SK-N-SH (cell line): ENCODE measurements at regions not wholly inside any gene's neighbourhood (a gene's known extent, or its start where the extent isn't known, plus 50 kb on each side); places are given as distances from the start of the nearest gene placed in this dataset.

Experiments used
- CTCF ChIA-PET: fragments of 300-600, 350-600 bp; formaldehyde crosslinking; extraction: SDS; loops from one replicate; lab custom pipeline; 2021; lab: Yijun Ruan, JAX
- POLR2A ChIA-PET: fragments of 350-600 bp; sonication (Branson Sonifier 250); formaldehyde crosslinking; extraction: SDS; loops from one replicate; lab custom pipeline; 2020; ENCODE audit warnings: antibody characterized with exemption, inconsistent platforms; lab: Yijun Ruan, JAX
- DNase-seq: peaks from one replicate; pipeline ENCODE4 v3.0.0; 2012
- H2AFZ ChIP-seq: fragments of 200-600 bp; sonication (generic); 2 replicates; pipeline ENCODE4 v1.8.1; 2016; ENCODE audit warnings: antibody characterized with exemption, mild to moderate bottlenecking, low read depth
- H3F3A ChIP-seq: fragments of 200-600 bp; sonication (generic); replicated peaks from 2 replicates; pipeline ENCODE3; 2016; ENCODE audit warnings: antibody characterized with exemption, mild to moderate bottlenecking; ENCODE audit not compliant: insufficient read depth
- H3K27ac ChIP-seq, 2 experiments: fragments of 200-500 bp in 1 of 2; fragments of 200-600 bp in 1 of 2; sonication (Bioruptor generic) in 1 of 2; sonication (generic), shearing (Covaris generic) in 1 of 2; 2 replicates each; pipeline versions ENCODE4 v1.5.1 to v1.6.1; 2014 to 2016; ENCODE audit warnings: low read depth in 2 of 2, inconsistent platforms in 1 of 2, low read length in 1 of 2, mild to moderate bottlenecking in 1 of 2, mixed read lengths in 1 of 2
- H3K27me3 ChIP-seq: fragments of 200-600 bp; sonication (generic), shearing (Covaris generic); 2 replicates; pipeline ENCODE4 v1.6.1; 2016; ENCODE audit warnings: mixed run types; ENCODE audit not compliant: insufficient read depth
- H3K36me3 ChIP-seq, 2 experiments: fragments of 200-500 bp in 1 of 2; fragments of 200-600 bp in 1 of 2; sonication (Bioruptor generic) in 1 of 2; sonication (generic) in 1 of 2; replicated peaks in 1 of 2; 2 replicates each; pipeline versions ENCODE3 to v1.5.1; 2014 to 2016; ENCODE audit warnings: low read length in 1 of 2, mild to moderate bottlenecking in 1 of 2; ENCODE audit not compliant: insufficient read depth in 2 of 2, control insufficient read depth in 1 of 2
- H3K4me1 ChIP-seq, 2 experiments: fragments of 200-500 bp in 1 of 2; fragments of 200-600 bp in 1 of 2; sonication (Bioruptor generic) in 1 of 2; sonication (generic), shearing (Covaris generic) in 1 of 2; 2 replicates each; pipeline versions ENCODE4 v1.5.1 to v1.6.1; 2014 to 2016; ENCODE audit warnings: low read depth in 1 of 2, low read length in 1 of 2, mixed run types in 1 of 2; ENCODE audit not compliant: insufficient read depth in 2 of 2, control insufficient read depth in 1 of 2
- H3K4me2 ChIP-seq: fragments of 200-600 bp; sonication (generic), shearing (Covaris generic); 2 replicates; pipeline ENCODE4 v1.6.1; 2017; ENCODE audit warnings: mixed run types
- H3K4me3 ChIP-seq, 2 experiments: fragments of 200-500 bp in 1 of 2; fragments of 200-600 bp in 1 of 2; sonication (Bioruptor generic) in 1 of 2; sonication (generic), shearing (Covaris generic) in 1 of 2; 2 replicates each; pipeline versions ENCODE4 v1.5.1 to v1.8.1; 2014 to 2016; ENCODE audit warnings: low read depth in 2 of 2, inconsistent platforms in 1 of 2, low read length in 1 of 2, mild to moderate bottlenecking in 1 of 2, mixed read lengths in 1 of 2, moderate library complexity in 1 of 2
- H3K79me2 ChIP-seq: fragments of 200-600 bp; sonication (generic); 2 replicates; pipeline ENCODE4 v1.8.1; 2017; ENCODE audit warnings: mild to moderate bottlenecking; ENCODE audit not compliant: insufficient read depth
- H3K9ac ChIP-seq: fragments of 200-600 bp; sonication (generic); 2 replicates; pipeline ENCODE4 v1.6.1; 2017; ENCODE audit warnings: mixed run types
- H3K9me2 ChIP-seq: fragments of 200-600 bp; sonication (generic); 2 replicates; pipeline ENCODE4 v1.6.1; 2017; ENCODE audit warnings: mixed run types
- H3K9me3 ChIP-seq: fragments of 200-600 bp; sonication (generic); 2 replicates; pipeline ENCODE4 v1.6.1; 2017; ENCODE audit warnings: mixed run types, mild to moderate bottlenecking, moderate library complexity
- H4K20me1 ChIP-seq: fragments of 200-600 bp; sonication (generic); 2 replicates; pipeline ENCODE4 v1.6.1; 2017; ENCODE audit warnings: mild to moderate bottlenecking, mixed run types; ENCODE audit not compliant: insufficient read depth
- ELF1 ChIP-seq: IDR thresholded peaks from 2 replicates; pipeline ENCODE4 v1.4.0; 2012
- EP300 ChIP-seq, 2 experiments: IDR thresholded peaks; 2 replicates each; pipeline versions ENCODE4 v1.4.0 to v1.6.1; 2012; ENCODE audit warnings: borderline replicate concordance in 1 of 2, low read depth in 1 of 2, low read length in 1 of 2
- GATA2 ChIP-seq: sonication (generic); formaldehyde crosslinking; IDR thresholded peaks from 2 replicates; pipeline ENCODE4 v1.5.0; 2020; ENCODE audit warnings: mild to moderate bottlenecking, missing genetic modification reagents
- JUND ChIP-seq: IDR thresholded peaks from 2 replicates; pipeline ENCODE4 v1.4.0; 2012
- MXI1 ChIP-seq: IDR thresholded peaks from 2 replicates; pipeline ENCODE4 v1.6.1; 2012; ENCODE audit warnings: mild to moderate bottlenecking, low read depth, low read length, improper control_type of control experiment
- PBX3 ChIP-seq: IDR thresholded peaks from 2 replicates; pipeline ENCODE4; 2012
- RAD21 ChIP-seq: IDR thresholded peaks from 2 replicates; pipeline ENCODE4 v1.6.1; 2012; ENCODE audit warnings: mild to moderate bottlenecking, low read length
- RCOR1 ChIP-seq: fragments of 150-350 bp; IDR thresholded peaks from 2 replicates; pipeline ENCODE4 v1.6.1; 2017; ENCODE audit warnings: antibody characterized with exemption, low read length
- RXRA ChIP-seq: IDR thresholded peaks from 2 replicates; pipeline ENCODE4 v1.4.0; 2012; ENCODE audit warnings: low read depth, mild to moderate bottlenecking, borderline replicate concordance
- SMC3 ChIP-seq: IDR thresholded peaks from 2 replicates; pipeline ENCODE4 v1.6.1; 2012; ENCODE audit warnings: low read depth, low read length, improper control_type of control experiment
- TCF12 ChIP-seq: IDR thresholded peaks from 2 replicates; pipeline ENCODE4 v1.4.0; 2012
- USF2 ChIP-seq: fragments of 150-350 bp; IDR thresholded peaks from 2 replicates; pipeline ENCODE4 v1.6.1; 2017; ENCODE audit warnings: antibody characterized with exemption, low read length, low read depth, borderline replicate concordance
- YY1 ChIP-seq: IDR thresholded peaks from 2 replicates; pipeline ENCODE4 v1.4.0; 2012; ENCODE audit warnings: low read depth, mild to moderate bottlenecking
- WGBS: methylation state at CpG from one replicate; pipeline ENCODE4 v1.1.6; 2017; ENCODE audit warnings: low lambda C conversion rate; 5-methylcytosine and 5-hydroxymethylcytosine counted together
- TF ChIP-seq, protein P1 (sequence below): fragments of 150-350 bp; IDR thresholded peaks from 2 replicates; pipeline ENCODE4 v1.6.1; 2016; ENCODE audit warnings: mild to moderate bottlenecking, low read depth, low read length
- TF ChIP-seq, protein P2 (sequence below): IDR thresholded peaks from 2 replicates; pipeline ENCODE4 v1.4.0; 2012; ENCODE audit warnings: low read depth

- no peak overlapping the region for H3K4me2 ChIP-seq
- POLR2A ChIA-PET: no interaction called here
Measured at GRCh38 chr3:157695586-157695985, 192.4 kb upstream of the VEPH1 start.

DNA sequence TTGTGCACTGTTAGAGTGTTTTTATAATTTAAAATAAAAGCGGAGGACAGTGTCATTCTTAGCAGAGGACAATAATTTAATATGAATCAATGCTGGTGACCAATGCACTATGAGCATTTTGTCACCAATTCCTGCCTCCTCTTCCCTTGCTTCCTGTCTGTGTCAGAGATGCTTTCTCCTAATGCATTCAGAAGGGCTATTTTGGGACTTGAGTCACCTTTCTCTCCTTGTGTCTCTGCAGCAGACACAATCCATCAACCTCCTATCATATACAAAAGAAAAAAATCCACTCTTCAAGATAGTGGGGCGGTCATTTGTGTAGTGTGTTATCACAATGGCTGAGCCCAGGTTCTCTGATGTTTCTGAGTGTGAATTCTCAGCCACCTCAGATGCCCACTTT lies 191.9 kb upstream of the VEPH1 start:
- Histone ChIP-seq H3K4me2 (no peak overlapping the region), H3K9me2 (no peaks in the 10 kb centered on the region), H3K36me3 (no peaks in the 10 kb centered on the region), H4K20me1 (no peaks in the 10 kb centered on the region), H2AFZ (no peak overlapping the region), H3K9ac (no peak overlapping the region), H3F3A (no peaks in the 10 kb centered on the region), H3K27ac (no peak overlapping the region), H3K4me3 (no peak overlapping the region), H3K27me3 (no peaks in the 10 kb centered on the region), H3K4me1 (no peaks in the 10 kb centered on the region), H3K79me2 (no peaks in the 10 kb centered on the region), H3K9me3 (no peaks in the 10 kb centered on the region)
- POLR2A ChIA-PET: no interaction called here
- DNase-seq: no peak
- 60% methylated on average over 2 of the region's 2 CpGs for WGBS
- no peak for TF ChIP-seq RCOR1
- no peak for TF ChIP-seq YY1
- no peak for TF ChIP-seq PBX3
- no peak for TF ChIP-seq RXRA
- TF ChIP-seq ELF1: no peak
- no peak for TF ChIP-seq RAD21
- CTCF ChIA-PET: no interaction called here

More at GRCh38 chr3:157695586-157695985, 192.4 kb upstream of the VEPH1 start:
- Histone ChIP-seq H3K4me1 (no peaks in the 10 kb centered on the region), H3K9me2 (no peaks in the 10 kb centered on the region), H3K4me3 (no peak overlapping the region), H3K9ac (no peak overlapping the region), H3K27ac (no peak overlapping the region), H4K20me1 (no peaks in the 10 kb centered on the region), H3K9me3 (no peaks in the 10 kb centered on the region), H3K27me3 (no peaks in the 10 kb centered on the region), H3F3A (no peaks in the 10 kb centered on the region), H3K79me2 (no peaks in the 10 kb centered on the region), H2AFZ (no peak overlapping the region), H3K36me3 (no peaks in the 10 kb centered on the region)
- TF ChIP-seq, protein P1, sequence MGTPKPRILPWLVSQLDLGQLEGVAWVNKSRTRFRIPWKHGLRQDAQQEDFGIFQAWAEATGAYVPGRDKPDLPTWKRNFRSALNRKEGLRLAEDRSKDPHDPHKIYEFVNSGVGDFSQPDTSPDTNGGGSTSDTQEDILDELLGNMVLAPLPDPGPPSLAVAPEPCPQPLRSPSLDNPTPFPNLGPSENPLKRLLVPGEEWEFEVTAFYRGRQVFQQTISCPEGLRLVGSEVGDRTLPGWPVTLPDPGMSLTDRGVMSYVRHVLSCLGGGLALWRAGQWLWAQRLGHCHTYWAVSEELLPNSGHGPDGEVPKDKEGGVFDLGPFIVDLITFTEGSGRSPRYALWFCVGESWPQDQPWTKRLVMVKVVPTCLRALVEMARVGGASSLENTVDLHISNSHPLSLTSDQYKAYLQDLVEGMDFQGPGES: no peak
- TF ChIP-seq EP300 (IDR thresholded peaks at IDR 0.05; ENCODE audit: borderline replicate concordance in 1 of 2, low read depth in 1 of 2, low read length in 1 of 2) (no peak), RXRA (no peak), SMC3 (no peak), TCF12 (no peak), JUND (no peak), MXI1 (no peak), RCOR1 (no peak), GATA2 (CRISPR knock-in tag) (no peak), USF2 (no peak)
- TF ChIP-seq, protein P2, sequence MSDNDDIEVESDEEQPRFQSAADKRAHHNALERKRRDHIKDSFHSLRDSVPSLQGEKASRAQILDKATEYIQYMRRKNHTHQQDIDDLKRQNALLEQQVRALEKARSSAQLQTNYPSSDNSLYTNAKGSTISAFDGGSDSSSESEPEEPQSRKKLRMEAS: no peak
- DNase-seq: no peak
- CTCF ChIA-PET: no interaction called here
